Prostate gland (tissue), 2 donors: ENCODE measurements at regions not wholly inside any gene's neighbourhood (a gene's known extent, or its start where the extent isn't known, plus 50 kb on each side); places are given as distances from the start of the nearest gene placed in this dataset.

Source experiments
- DNase-seq: peaks from one replicate; pipeline ENCODE4 v3.0.0-alpha.2; 2019; ENCODE audit warnings: low spot score
- H3K27ac ChIP-seq, 2 donors: fragments of 200-600 bp; sonication (generic); 2 replicates each; pipeline ENCODE4 v1.5.1; 2017 to 2019
- H3K27me3 ChIP-seq: fragments of 200-600 bp; sonication (generic); replicated peaks from 2 replicates; pipeline ENCODE4 v1.5.1; 2019; ENCODE audit not compliant: insufficient read depth
- H3K36me3 ChIP-seq, 2 donors: fragments of 200-600 bp; sonication (generic); 1 replicate in 1 of 2; 2 replicates in 1 of 2; pipeline versions ENCODE4 v1.5.1 to v1.8.1; 2017 to 2019
- H3K4me1 ChIP-seq: fragments of 200-600 bp; sonication (generic); replicated peaks from 2 replicates; pipeline ENCODE4 v1.5.1; 2019
- H3K4me3 ChIP-seq, 2 donors: fragments of 200-600 bp; sonication (generic); 2 replicates each; pipeline ENCODE4 v1.5.1; 2017 to 2019
- H3K9me3 ChIP-seq: fragments of 200-600 bp; sonication (generic); 2 replicates; pipeline ENCODE4 v1.5.1; 2017
- POLR2A ChIP-seq: fragments of 450-650 bp; IDR thresholded peaks from one replicate; pipeline ENCODE4 v1.6.1; 2016; ENCODE audit warnings: antibody characterized with exemption, mild to moderate bottlenecking
- POLR2AphosphoS5 ChIP-seq: sonication (generic); formaldehyde crosslinking; IDR thresholded peaks from one replicate; pipeline ENCODE4 v1.6.1; 2017; ENCODE audit warnings: antibody characterized with exemption
- WGBS: methylation state at CpG from one replicate; pipeline ENCODE4 v1.1.5; 2018; 5-methylcytosine and 5-hydroxymethylcytosine counted together
- intact Hi-C: fragments of 100-400 bp; cut with DNase I; formaldehyde crosslinking; loops from one replicate; pipeline ENCODE4 v1.14.2; 2022
- TF ChIP-seq, protein P1 (sequence below), 4 experiments: fragments of 200-600 bp in 2 of 4; fragments of 450-650 bp in 2 of 4; sonication (generic) in 2 of 4; IDR thresholded peaks; 1 replicate in 3 of 4; 2 replicates in 1 of 4; pipeline ENCODE4 v1.5.1; 2016 to 2019; ENCODE audit warnings: antibody characterized with exemption in 4 of 4, mild to moderate bottlenecking in 2 of 4, moderate library complexity in 2 of 4

DNA sequence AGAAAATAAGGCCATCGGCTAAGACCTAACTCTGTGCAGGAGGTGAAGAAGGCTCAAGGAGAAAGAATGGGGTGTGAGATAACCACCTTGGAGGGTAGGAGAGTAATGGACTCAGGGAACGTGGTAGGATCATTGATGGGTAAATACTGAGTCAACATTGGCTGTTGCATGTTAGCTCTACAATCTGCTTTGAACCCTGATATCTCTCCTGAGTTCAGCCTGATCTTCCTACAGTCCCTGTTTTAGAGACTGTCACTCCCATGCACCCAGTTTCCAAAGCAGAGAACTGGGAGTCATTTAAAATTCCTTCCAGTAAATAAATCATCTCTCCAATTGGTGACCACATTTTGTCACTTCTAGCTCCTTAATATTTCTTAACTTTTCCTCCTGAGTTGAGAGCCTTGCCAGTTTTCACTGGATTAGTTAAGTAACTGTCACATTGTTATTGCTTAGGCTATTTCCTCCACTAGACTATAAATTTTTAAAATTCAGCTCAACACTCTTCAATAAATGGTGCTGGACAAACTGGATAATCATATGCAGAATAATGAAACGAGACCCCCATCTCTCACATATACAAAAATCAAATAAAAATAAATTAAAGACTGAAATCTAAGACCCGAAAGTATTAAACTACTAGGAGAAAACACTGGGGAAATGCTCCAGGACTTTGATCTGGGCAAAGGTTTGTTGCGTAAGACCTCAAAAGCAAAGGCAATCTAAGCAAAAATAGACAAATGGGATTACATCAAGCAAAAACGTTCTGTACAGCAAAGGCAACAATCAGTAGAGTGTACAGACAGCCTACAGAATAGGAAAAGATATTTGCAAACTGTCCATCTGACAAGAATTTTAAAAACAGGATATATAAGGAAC, 138.9 kb upstream of the TMEM170B start:
- Histone ChIP-seq H3K4me3 (no peak overlapping the region), H3K36me3 (no peaks in the 10 kb centered on the region), H3K27me3 (no peaks in the 10 kb centered on the region), H3K27ac (no peak overlapping the region), H3K4me1 (no peaks in the 10 kb centered on the region), H3K9me3 (no peaks in the 10 kb centered on the region)
- no peak for TF ChIP-seq POLR2AphosphoS5
- TF ChIP-seq POLR2A, result no peak
- TF ChIP-seq, protein P1, sequence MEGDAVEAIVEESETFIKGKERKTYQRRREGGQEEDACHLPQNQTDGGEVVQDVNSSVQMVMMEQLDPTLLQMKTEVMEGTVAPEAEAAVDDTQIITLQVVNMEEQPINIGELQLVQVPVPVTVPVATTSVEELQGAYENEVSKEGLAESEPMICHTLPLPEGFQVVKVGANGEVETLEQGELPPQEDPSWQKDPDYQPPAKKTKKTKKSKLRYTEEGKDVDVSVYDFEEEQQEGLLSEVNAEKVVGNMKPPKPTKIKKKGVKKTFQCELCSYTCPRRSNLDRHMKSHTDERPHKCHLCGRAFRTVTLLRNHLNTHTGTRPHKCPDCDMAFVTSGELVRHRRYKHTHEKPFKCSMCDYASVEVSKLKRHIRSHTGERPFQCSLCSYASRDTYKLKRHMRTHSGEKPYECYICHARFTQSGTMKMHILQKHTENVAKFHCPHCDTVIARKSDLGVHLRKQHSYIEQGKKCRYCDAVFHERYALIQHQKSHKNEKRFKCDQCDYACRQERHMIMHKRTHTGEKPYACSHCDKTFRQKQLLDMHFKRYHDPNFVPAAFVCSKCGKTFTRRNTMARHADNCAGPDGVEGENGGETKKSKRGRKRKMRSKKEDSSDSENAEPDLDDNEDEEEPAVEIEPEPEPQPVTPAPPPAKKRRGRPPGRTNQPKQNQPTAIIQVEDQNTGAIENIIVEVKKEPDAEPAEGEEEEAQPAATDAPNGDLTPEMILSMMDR (IDR thresholded peaks at IDR 0.05), result no peak
- WGBS, result 72% methylated on average over 6 of the region's 6 CpGs
- intact Hi-C loops, result no loop called here
- no peak for DNase-seq

- DNase-seq, result no peak
- Histone ChIP-seq H3K9me3 (no peaks in the 10 kb centered on the region), H3K4me3 (no peak overlapping the region), H3K27me3 (no peaks in the 10 kb centered on the region), H3K4me1 (no peaks in the 10 kb centered on the region), H3K36me3 (no peaks in the 10 kb centered on the region), H3K27ac (no peak overlapping the region)
- intact Hi-C loops, result no loop called here
- TF ChIP-seq POLR2A, result no peak
- TF ChIP-seq, protein P1 (IDR thresholded peaks at IDR 0.05), result no peak
- no peak for TF ChIP-seq POLR2AphosphoS5
- 96% methylated on average over 5 of the region's 5 CpGs for WGBS
These were observed 139.7 kb upstream of the TMEM170B start for GRCh38 chr6:11397622-11398450.

- no peaks in the 10 kb centered on the region for H3K4me1 ChIP-seq
- no peak for DNase-seq
- no peaks in the 10 kb centered on the region for H3K9me3 ChIP-seq
- no peaks in the 10 kb centered on the region for H3K27me3 ChIP-seq
- H3K4me3 ChIP-seq, result no peak overlapping the region
- intact Hi-C loops, result no loop called here
- no peak overlapping the region for H3K27ac ChIP-seq
- TF ChIP-seq POLR2A (no peak), POLR2AphosphoS5 (no peak)
- TF ChIP-seq, protein P1 (IDR thresholded peaks at IDR 0.05), result no peak
- WGBS, result 95% methylated on average over 3 of the region's 3 CpGs
- H3K36me3 ChIP-seq, result no peaks in the 10 kb centered on the region
These were observed 140.7 kb upstream of the TMEM170B start for GRCh38 chr6:11396860-11397259.

DNA sequence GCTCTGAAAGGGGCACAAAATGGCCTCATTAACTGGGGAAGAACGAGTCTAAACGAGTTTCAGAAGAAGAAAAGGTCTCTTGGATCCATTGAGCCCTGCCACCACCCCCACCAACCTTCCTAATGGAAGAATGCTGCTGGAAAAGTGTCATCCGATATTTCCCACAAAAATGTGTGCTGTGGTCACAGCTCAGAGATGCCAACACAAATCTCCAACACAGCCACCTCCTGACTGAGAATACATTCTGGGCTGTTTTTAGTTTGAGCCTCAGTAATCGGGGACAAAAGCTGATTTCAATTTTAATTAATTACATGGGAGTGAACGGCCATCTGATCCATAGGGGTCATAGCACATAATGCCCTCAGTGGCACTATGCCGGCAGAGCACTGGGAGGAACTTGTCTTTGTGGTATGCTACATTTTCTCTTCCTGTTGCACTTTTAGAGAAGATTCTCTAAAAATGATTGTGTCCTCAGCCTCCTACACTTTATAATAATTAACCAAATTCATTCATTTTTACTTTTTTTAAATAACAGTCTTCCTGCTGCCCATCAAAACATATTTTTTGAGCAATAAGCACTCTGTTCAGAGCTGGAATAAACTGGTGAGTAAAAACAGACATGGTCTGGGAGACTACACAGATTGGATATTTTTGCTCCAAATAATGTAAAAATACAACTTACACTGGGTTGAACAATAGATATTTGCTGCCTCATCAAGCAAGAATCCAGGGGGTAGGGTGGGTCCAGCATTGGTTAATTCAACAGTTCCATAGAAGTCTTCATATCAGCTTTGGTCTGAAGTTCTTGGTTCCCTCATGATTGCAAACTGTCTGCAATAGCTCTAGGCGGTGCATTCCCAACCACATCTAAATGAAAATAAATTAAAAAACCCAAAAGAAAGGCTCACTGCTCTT, 143.6 kb upstream of the TMEM170B start:
- Histone ChIP-seq H3K27ac (no peak overlapping the region), H3K4me1 (no peaks in the 10 kb centered on the region), H3K36me3 (no peaks in the 10 kb centered on the region), H3K9me3 (no peaks in the 10 kb centered on the region), H3K4me3 (no peak overlapping the region), H3K27me3 (no peaks in the 10 kb centered on the region)
- intact Hi-C loops, result no loop called here
- 80% methylated on average over 7 of the region's 7 CpGs for WGBS
- DNase-seq, result no peak
- TF ChIP-seq POLR2A, result no peak
- TF ChIP-seq POLR2AphosphoS5, result no peak
- TF ChIP-seq, protein P1 (IDR thresholded peaks at IDR 0.05), result no peak
